GM18505 (cell line): ENCODE measurements at regions not wholly inside any gene's neighbourhood (a gene's known extent, or its start where the extent isn't known, plus 50 kb on each side); places are given as distances from the start of the nearest gene placed in this dataset.
"Not testable (repeated sequence)": the region's sequence is repeated elsewhere in the genome, so short reads cannot be mapped to it uniquely, and the experiment has no call there.

ENCODE experiments used
- ATAC-seq: cut with Tn5 transposase; IDR thresholded peaks from one replicate; pipeline ENCODE4 v1.9.1; 2021; ENCODE audit not compliant: unreplicated experiment
- POLR2A ChIP-seq: IDR thresholded peaks from 4 replicates; pipeline ENCODE4 v1.6.1; 2011; ENCODE audit warnings: borderline replicate concordance; ENCODE audit not compliant: insufficient read depth, insufficient read length; ENCODE audit errors: extremely low read depth

DNA sequence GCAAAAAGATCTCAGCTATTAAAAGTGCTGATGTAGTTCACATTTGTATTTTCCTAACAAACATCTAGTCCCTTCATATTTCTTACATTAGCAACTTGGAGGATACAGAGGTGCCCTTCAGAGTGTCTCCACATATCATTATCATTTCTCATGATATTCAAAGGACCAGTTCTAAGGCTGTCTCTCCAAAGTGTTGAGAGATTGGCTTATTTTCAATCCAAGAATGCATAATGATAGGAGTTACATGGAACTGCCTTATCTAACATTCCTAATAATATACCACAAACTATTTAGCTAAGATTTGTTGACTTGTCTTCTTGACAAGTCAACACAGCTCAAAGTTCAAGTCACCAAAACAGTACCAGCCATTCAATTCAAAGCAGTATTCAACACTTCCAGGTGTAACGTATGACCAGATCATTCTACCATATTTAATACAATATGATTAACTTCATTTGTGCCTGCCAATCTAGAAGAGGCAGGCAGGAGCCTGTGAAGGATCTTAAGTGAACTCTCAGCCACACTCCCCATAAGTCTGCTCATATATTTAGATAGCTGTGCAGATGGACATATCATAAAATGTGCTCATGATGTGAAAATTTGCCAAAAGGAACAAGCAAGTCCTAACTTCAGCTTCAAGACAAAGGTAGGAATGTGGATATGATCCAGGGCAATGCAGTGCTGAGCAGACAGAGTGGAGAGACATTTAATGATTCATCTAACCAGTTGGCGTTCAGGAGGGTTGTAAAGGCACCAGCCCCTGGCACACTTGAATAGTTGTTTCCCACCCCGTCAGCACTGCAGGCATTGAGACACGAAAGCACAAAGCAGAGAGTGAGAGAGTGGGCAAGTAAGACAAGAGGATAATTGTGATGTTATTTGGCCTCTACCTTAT is 108.3 kb downstream of the MTERF1 start:
- TF ChIP-seq POLR2A, result no peak
- ATAC-seq, result no peak

DNA sequence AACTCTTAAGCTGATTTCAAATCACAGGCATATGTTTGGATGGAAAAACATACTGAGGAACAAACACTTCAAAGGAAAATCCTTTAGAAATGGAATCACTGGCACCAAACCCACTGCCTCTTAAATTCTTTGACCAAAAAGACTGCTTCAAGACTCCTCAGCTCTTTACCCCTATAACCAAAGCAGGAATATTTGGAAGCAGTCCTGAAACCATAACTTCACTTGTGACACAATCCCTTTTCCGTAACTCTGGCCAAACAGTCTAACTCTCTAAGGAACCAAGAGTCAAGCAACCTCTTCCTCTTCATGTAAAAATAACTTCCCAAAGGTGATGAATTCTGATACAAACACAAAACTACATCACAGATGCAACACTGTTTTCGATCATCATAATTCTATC is 104.3 kb downstream of the MTERF1 start:
- ATAC-seq, result no peak
- TF ChIP-seq POLR2A, result no peak

DNA sequence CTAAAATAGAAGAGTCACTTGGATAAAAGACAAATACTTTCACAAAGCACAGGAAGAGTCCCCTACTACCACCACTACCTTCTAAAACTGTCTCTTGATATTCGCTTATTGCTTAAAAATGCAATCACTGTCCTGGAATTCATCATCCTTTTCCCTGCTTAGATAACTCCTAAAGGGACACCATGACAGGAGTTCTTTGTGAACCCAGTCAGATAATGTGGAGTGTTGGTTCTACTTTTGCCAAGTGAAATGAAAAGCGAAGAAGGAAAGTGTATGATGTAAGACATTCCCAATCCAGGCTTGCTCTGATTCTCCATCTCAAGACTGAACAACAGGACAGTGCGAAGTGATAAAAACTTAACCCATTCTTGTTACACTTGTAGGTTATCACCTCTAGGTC is 103.0 kb downstream of the MTERF1 start:
- ATAC-seq, result no peak
- TF ChIP-seq POLR2A, result no peak

DNA sequence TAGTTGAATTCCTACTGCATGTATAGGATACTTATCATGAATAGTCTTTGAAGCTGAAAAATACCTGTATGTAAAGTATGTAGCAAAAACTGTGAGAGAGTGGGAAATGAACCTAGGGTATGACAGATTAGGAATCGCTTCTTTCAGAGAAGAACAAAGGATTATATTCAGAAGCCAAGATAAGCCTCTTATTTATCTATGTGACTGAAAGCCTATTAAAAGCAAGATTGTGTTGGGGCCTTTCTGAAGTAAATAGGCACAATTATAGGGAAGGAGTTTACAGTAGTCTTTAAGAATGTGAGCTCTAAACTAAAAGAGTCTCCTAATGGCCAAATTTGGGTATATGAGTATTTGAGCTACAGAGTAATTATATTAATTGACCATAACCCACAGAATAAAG is 102.1 kb downstream of the MTERF1 start:
- TF ChIP-seq POLR2A, result no peak
- no peak for ATAC-seq

DNA sequence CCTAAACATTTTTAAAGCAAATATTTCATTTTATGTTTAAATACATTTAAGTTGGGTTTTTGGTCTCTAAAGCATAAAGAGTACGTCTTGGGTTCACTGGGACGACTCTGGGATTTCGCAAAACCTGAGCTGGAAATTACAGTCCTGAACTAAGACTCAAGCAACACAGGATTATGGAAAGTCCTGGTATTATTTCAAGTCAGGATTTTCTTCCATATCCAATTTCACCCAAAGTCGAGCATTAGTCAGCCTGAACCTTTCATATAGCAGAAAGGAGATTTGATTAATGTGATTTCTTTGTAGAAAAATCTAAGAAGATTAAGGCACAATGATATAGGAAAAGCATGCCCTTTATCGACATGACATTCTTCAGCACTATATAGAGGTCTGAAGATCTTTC is 100.0 kb downstream of the MTERF1 start:
- no peak for ATAC-seq
- TF ChIP-seq POLR2A, result no peak

DNA sequence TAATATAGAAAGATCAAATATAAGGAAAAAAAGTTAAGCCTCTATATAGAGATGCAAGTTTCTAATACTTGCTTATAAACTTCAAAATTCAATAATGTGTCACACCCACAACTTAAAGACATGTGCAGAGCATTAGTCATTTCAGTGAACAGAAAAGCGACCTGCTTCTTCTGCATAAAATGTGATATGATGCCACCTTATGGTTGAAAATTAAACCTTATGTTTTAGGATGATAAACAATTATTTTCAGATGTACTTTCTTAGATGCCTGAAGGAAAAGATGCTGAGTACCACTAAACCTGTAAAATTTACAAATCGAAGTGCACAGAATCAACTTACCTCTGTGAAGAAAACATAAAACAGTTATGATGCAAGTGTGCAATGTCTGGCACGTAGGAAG is 96.0 kb downstream of the MTERF1 start:
- TF ChIP-seq POLR2A, result no peak
- no peak for ATAC-seq

DNA sequence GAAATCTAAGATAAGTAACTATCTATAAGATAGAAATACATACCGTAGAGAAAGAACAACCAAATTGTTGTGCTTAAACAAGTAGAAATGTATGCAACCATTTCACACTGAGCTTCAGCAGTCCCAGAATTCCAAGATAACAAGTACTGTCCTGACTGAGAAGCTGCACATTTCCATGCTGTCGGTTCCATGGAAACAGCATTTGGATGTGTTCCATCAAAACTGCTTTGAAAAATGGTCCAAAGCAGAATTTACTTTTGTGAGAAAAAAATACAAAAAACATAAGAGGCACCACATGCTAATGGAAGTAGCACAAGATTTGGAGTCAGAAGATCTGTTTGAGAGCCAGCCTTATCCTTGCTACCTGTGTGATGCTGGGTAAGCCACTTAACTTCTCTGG is 92.6 kb downstream of the MTERF1 start:
- no peak for ATAC-seq
- TF ChIP-seq POLR2A, result no peak

DNA sequence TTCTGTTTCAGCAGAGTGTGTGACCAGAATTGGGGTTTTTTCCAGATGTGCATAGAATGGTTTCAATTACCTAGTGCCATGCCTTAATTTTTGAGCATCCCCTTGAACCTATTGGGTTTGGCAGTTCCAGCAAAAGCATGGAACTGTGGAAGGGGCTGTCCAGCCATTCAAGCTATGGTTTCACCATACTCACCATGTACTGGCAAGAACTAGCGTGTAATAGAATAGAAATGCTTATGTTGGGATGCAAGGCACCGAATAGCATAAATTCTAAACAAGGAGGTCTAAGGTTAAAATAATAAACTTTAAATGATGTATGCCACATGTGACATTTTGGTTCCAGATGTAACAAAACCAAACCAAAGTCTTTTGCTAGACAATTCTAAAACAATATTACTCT is 91.4 kb downstream of the MTERF1 start:
- no peak for ATAC-seq
- no peak for TF ChIP-seq POLR2A

DNA sequence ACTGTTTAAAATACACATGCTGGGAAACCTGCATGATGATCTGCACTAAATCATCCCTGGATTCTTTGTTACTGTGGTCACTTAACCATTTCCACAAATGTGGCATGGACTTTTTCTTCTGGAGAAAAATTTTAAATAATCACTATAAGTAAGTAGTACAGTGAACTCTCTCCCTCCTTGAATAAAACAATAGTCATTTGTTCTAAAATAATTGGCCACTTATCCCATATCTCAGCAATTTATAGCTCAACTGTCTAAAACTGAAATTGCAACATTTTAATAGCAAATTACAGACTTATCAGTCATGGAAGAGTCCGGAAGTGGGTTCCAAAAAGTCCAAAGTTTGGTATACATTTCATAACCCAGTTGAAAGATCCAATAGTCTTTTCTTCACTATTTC is 90.9 kb downstream of the MTERF1 start:
- TF ChIP-seq POLR2A, result no peak
- no peak for ATAC-seq

DNA sequence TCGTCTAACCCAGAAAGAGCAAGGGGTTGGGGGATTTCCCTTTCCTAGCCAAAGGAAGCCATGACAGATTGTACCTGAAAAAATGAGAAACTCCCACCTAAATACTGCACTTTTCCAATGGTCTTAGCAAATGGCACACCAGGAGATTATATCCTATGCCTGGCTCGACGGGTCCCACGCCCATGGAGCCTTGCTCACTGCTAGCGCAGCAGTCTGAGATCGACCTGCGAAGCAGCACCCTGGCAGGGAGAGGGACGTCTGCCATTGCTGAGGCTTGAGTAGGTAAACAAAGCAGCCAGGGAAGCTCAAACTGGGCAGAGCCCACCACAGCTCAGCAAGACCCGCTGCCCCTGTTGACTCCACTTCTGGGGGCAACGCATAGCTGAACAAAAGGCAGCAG is 89.9 kb downstream of the MTERF1 start:
- ATAC-seq, result not testable (repeated sequence)

DNA sequence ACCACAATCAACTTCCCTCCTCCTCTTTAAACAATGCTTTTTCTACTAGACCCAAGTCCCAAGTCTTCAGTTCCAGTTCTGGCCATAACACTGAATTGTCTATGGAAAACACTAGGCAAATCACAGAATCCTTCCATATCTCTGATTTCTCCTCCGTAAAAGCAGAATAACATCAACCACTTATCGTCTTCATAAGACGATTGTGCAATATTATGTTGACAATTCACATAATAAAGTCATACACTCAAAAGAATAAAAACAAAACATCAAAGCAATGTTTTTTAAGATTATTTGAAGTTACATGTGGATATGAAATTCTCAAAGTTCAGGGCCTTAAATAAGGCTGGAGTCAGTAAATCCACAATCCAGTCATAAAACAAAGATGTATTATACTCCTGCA is 84.4 kb downstream of the MTERF1 start:
- ATAC-seq, result no peak
- no peak for TF ChIP-seq POLR2A

DNA sequence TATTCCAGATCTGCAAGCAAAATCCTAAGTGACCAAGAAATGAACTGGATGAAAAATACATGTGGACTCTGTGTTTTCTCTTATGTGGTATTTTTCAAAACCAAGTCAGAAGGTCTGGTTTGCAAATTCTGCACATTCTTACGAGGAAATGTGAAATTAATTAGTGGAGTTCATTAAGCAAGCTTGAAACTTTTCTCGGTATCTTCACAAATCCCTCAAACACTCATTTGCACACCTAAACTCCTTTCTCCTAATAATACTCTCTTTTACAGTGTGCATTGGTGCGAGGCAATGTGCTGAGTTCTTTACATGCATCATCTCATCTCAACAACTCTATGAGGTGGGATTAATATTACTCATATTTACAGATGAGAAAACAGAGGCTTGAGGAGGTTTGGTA is 82.1 kb downstream of the MTERF1 start:
- ATAC-seq, result no peak
- TF ChIP-seq POLR2A, result no peak

DNA sequence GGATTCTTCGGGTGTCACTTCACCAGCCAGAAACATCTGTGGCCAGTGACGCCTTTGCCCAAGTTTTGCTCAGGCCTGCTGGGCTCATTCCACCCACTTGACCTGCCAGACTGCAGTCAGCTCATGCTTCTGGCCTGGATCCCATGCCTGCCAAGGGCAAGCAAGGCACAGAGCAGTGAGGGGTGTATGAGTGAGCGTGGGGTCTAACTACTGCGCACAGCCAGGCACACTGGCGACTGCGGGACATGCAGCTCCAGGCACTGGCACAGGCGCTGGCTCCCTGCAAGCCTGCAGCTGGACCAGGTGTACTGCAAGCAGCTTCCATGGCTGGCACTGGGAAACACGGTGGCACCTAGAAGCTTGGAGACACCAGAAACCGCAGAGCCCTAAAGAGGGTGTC is 80.1 kb downstream of the MTERF1 start:
- TF ChIP-seq POLR2A, result no peak
- ATAC-seq, result no peak

DNA sequence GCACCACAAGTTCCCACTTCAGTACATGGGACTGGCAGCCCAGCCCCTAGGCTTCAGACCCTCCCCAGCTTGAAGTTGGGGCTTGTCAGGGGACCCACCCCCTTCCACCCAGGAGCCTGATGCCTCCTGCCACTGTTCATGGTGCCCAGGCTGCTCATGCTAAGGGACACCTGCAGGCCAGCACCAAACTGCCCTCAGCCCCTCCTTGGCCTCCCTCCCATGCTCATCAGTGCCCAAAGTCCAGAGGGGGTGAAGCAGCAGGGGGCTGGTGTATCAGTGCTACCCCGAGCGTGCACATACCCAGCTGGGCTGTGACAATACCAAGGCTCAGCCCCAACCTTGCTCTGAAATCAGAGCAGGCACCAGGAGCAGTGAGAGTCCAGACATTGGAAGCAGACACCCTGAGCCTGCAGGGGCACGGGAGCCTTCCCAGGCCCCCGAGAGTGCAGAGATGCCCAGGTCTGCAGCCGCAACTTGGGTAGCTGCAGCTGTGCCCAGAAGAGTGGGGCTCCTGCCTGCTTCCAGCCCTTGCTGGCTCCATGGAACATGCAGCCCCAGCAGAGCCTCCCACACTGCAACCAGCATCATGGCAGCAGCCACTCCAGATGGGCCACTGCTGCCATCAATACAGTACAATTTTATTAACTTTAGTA is 79.0 kb downstream of the MTERF1 start:
- TF ChIP-seq POLR2A, result no peak
- no peak for ATAC-seq

DNA sequence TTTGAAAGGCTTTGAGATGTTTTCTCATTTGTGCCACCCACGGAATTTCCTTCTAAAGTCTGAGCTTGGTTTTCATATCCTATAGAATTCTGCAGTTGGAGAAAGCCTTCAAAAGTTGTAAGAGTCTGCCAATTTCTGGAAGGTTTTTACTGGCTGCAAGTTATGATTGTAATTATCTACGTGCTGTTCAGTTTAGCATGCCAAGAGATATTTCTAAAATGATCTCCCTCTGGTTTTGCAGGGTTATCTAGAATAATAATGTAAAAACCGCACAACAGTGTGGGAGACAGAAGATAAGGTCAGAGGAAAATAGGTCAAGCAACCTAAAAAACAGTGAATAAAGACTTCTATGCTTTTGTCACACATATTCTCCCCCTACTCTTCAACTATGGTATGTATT is 69.3 kb downstream of the MTERF1 start:
- no peak for TF ChIP-seq POLR2A
- ATAC-seq, result no peak

DNA sequence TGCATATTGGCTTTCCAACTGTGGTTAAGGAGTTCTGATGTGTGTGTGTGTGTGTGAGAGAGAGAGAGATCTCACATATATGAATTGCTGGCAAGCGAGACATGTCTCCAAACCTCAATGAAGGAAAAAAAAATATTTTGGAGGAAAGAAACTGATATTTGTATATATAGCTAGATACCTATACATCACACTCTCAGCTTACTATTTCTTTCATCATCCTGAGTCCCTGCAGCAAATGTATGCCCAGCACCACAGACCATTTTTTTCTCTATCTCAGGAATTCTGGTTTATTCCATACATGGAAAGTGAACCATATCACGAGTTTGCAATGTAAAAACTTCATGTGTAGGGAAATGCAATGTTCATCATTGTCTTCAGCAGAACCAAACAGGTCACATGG is 68.9 kb downstream of the MTERF1 start:
- no peak for ATAC-seq
- no peak for TF ChIP-seq POLR2A
